Spinal cord (tissue), 9 donors: ENCODE measurements at regions not wholly inside any gene's neighbourhood (a gene's known extent, or its start where the extent isn't known, plus 50 kb on each side); places are given as distances from the start of the nearest gene placed in this dataset.

Experiments
- DNase-seq, 6 donors: peaks; one replicate each; pipeline versions ENCODE4 v3.0.0 to v3.0.0-alpha.2; 2013 to 2015; ENCODE audit warnings: low spot score in 6 of 6, low read depth in 4 of 6
- H3K27ac ChIP-seq: one replicate; pipeline ENCODE4 v1.5.1; 2013; ENCODE audit warnings: low read depth, low read length, control low read depth
- H3K27me3 ChIP-seq: one replicate; pipeline ENCODE4 v1.6.1; 2013; ENCODE audit warnings: low read length; ENCODE audit not compliant: control insufficient read depth, insufficient read depth
- H3K36me3 ChIP-seq: one replicate; pipeline ENCODE4 v1.6.1; 2013; ENCODE audit warnings: low read length; ENCODE audit not compliant: control insufficient read depth, insufficient read depth
- H3K4me1 ChIP-seq: one replicate; pipeline ENCODE4 v1.6.1; 2013; ENCODE audit warnings: low read length; ENCODE audit not compliant: control insufficient read depth, insufficient read depth
- H3K4me3 ChIP-seq: one replicate; pipeline ENCODE4 v1.5.1; 2013; ENCODE audit warnings: low read depth, low read length, control low read depth
- H3K9me3 ChIP-seq: one replicate; pipeline ENCODE4 v1.6.1; 2013; ENCODE audit warnings: low read length; ENCODE audit not compliant: control insufficient read depth, insufficient read depth
- WGBS: methylation state at CpG from one replicate; pipeline ENCODE4 v1.1.5; 2013; ENCODE audit warnings: missing lambda C conversion rate; ENCODE audit not compliant: insufficient coverage; 5-methylcytosine and 5-hydroxymethylcytosine counted together
- donor health status: healthy.

DNA sequence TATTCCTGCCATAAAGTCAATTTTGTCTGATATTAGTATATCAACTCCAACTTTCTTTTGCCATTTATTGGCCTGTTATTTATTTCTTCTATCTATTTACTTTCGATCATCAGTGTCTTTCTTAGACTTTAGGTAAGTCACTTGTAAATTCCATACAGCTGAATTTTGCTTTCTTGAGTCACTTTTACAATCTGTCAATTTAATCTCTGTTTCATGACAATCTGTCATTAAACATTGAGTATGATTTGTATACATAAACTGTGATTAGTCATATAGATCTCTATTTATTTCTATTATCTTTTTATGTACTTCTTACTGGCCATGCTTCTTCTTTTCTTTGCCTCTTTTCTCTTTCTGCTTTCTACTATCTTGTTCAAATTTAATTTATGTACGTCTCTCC lies 160.1 kb downstream of the TMA16 start:
- H3K27ac ChIP-seq: no peak overlapping the region
- H3K4me1 ChIP-seq: no peaks in the 10 kb centered on the region
- DNase-seq: no peak
- WGBS: no CpG with 5 or more reads among the region's 2 CpGs
- no peaks in the 10 kb centered on the region for H3K27me3 ChIP-seq
- no peak overlapping the region for H3K4me3 ChIP-seq
- H3K36me3 ChIP-seq: no peaks in the 10 kb centered on the region
- no peaks in the 10 kb centered on the region for H3K9me3 ChIP-seq

DNA sequence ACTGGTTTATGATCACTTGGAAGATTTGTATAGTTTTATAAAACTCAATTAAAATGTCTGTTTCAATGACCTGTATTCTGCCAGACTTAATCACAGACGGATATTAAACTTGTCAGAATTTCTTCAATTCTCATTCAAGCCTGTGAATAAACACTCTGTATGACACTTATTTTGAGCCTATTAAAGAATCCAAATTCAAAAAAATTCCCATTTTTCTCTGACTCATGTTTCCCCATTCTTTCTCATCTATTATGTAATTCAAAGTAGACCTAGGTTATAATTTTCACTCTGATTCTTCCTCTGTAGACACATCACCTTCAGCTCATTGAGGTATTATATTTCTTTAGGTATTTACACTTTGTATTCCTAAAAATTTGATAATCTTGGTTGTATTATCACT lies 166.1 kb downstream of the TMA16 start:
- no peaks in the 10 kb centered on the region for H3K4me1 ChIP-seq
- H3K36me3 ChIP-seq: no peaks in the 10 kb centered on the region
- DNase-seq: no peak
- H3K4me3 ChIP-seq: no peak overlapping the region
- no peaks in the 10 kb centered on the region for H3K9me3 ChIP-seq
- no CpG with 5 or more reads among the region's 1 CpG for WGBS
- H3K27me3 ChIP-seq: no peaks in the 10 kb centered on the region
- no peak overlapping the region for H3K27ac ChIP-seq

- Histone ChIP-seq H3K27ac (no peak overlapping the region), H3K4me1 (no peaks in the 10 kb centered on the region), H3K36me3 (no peaks in the 10 kb centered on the region), H3K9me3 (no peaks in the 10 kb centered on the region), H3K27me3 (no peaks in the 10 kb centered on the region), H3K4me3 (no peak overlapping the region)
- WGBS: no CpG with 5 or more reads among the region's 6 CpGs
- DNase-seq: no peak
Observed at GRCh38 chr4:163662768-163663167, 168.3 kb downstream of the TMA16 start.

- DNase-seq: no peak
- WGBS: 83% methylated on average over 3 of the region's 5 CpGs
- Histone ChIP-seq H3K27ac (no peak overlapping the region), H3K27me3 (no peaks in the 10 kb centered on the region), H3K4me1 (no peaks in the 10 kb centered on the region), H3K9me3 (no peaks in the 10 kb centered on the region), H3K36me3 (no peaks in the 10 kb centered on the region), H3K4me3 (no peak overlapping the region)
Observed at GRCh38 chr4:163663454-163664225, 169.2 kb downstream of the TMA16 start.

DNA sequence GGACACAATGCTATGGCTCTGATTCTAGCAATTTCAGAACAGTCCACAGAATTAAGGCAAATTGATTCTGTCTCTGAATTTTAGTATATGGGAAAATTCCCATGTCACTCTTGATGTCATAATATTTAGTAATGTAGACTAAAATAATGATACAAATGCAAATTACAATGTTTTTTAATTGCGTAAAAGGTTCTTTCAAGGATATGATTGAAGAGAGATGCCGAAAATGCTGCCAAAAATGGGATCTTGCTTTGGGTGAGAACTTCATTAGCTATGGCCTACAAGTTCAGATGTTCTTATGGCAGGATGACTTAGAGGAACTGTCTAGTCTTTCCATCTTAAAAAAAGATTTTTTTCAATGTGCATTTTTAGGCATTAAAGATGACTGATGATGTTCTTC lies 170.6 kb downstream of the TMA16 start:
- DNase-seq: peak in 1 of 6 donors; percentile 29

GRCh38 chr4:163665521-163666331 lies 171.2 kb downstream of the TMA16 start:
- H3K4me3 ChIP-seq: no peak overlapping the region
- no peak overlapping the region for H3K27ac ChIP-seq

More for the DNA sequence above, 170.6 kb downstream of the TMA16 start:
- Histone ChIP-seq H3K36me3 (no peaks in the 10 kb centered on the region), H3K4me1 (no peaks in the 10 kb centered on the region), H3K27ac (no peak overlapping the region), H3K4me3 (no peak overlapping the region), H3K27me3 (no peaks in the 10 kb centered on the region), H3K9me3 (no peaks in the 10 kb centered on the region)
- WGBS: 100% methylated on average over 1 of the region's 2 CpGs

DNA sequence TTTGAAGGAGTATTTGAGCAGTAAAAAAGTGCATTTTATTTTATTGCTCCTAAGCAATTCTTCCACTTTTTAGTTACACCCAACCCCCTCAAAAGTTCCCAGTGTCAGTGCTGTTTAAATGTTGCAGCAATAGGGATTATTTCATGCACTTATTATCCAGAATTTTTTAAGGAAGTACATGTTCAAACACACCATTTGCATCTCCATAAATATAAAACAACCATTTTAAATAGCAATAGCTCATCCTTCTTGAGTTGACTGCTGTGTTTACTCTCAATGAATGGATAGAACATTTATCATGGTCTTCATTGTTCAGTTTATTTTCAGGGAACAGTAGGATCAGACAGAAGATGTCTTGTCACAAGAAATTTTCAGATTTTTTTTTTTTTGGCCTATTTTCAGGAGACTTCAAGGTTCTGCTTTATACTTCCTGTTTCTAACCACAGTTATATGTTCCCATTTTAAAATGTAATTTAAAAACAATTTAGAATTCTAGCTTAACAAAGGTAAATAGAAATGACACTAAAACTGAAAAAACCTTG lies 171.9 kb downstream of the TMA16 start:
- DNase-seq: no peak
- Histone ChIP-seq H3K9me3 (no peaks in the 10 kb centered on the region), H3K27me3 (no peaks in the 10 kb centered on the region), H3K36me3 (no peaks in the 10 kb centered on the region), H3K4me3 (no peak overlapping the region), H3K4me1 (no peaks in the 10 kb centered on the region), H3K27ac (no peak overlapping the region)

More at GRCh38 chr4:163665521-163666331, 171.2 kb downstream of the TMA16 start:
- H3K9me3 ChIP-seq: no peaks in the 10 kb centered on the region
- no peak for DNase-seq
- H3K4me1 ChIP-seq: no peaks in the 10 kb centered on the region
- no peaks in the 10 kb centered on the region for H3K27me3 ChIP-seq
- WGBS: no CpG with 5 or more reads among the region's 9 CpGs
- H3K36me3 ChIP-seq: no peaks in the 10 kb centered on the region

DNA sequence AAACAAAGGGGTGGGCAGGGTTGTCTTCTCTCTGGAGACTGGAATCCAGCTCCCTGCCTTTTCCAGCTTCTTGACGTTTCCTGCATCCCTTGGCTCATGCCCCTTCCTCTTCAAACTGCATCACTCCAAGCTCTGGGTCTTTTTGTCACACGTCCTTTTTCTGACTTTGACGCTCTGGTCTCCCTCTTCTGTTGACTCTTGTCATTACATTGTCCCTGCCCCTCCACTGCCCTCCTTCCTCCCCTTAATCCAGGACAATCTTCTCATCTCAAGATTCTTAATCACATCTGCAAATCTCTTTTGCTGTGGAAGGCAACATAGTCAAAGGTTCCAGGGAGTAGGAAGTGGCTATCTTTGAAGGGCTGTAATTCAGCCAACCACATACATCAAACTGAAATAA lies 178.3 kb downstream of the TMA16 start:
- Histone ChIP-seq H3K27ac (no peak overlapping the region), H3K4me3 (no peak overlapping the region), H3K27me3 (no peaks in the 10 kb centered on the region), H3K4me1 (no peaks in the 10 kb centered on the region), H3K9me3 (no peaks in the 10 kb centered on the region), H3K36me3 (no peaks in the 10 kb centered on the region)
- no peak for DNase-seq
- WGBS: 90% methylated on average over 3 of the region's 3 CpGs

DNA sequence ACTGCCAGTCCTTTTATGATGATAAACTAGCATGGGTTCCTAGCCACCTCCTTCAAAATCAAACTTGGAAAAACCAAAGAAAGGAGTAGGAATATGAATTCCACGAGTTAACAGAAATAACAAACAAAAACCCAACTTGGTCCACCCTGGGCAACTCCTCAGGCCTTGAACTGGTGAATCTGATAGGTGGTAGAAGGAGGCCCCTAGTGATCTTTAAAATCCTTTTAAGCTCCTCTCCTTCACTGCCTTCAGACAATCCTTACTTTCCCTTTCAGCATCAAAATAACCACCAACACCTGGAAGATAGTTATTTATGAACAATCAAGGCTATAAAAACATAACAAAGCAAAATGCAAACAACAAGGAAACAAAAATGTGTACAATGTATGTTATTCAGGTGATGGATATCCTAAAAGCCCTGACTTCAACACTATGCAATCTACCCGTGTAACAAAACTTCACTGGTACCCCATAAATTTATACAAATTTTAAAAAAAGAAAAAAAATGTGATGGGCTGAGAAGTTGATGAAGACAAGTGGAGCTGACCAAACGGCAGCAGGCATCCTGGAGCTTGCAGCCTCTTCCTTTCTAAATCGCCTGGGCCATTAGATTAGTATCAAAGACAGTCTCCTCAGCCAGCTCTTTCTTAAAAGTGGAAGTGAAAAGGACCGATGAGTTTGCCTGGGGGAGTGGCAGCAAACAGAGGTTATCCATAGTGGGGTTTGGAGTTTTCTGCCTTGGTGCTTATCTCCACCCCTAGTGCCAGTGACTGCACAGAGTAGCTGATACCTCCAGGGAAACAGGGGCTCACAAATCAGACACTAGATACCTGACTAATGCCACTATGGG lies 179.6 kb downstream of the TMA16 start:
- H3K36me3 ChIP-seq: no peaks in the 10 kb centered on the region
- H3K27me3 ChIP-seq: no peaks in the 10 kb centered on the region
- H3K4me3 ChIP-seq: no peak overlapping the region
- 78% methylated on average over 2 of the region's 5 CpGs for WGBS
- no peak overlapping the region for H3K27ac ChIP-seq
- H3K4me1 ChIP-seq: no peaks in the 10 kb centered on the region
- no peak for DNase-seq
- no peaks in the 10 kb centered on the region for H3K9me3 ChIP-seq
